Astrocyte (in vitro differentiated cells and primary cell): ENCODE measurements at regions not wholly inside any gene's neighbourhood (a gene's known extent, or its start where the extent isn't known, plus 50 kb on each side); places are given as distances from the start of the nearest gene placed in this dataset.

Experiments used
- CTCF ChIP-seq: IDR thresholded peaks from 2 replicates; pipeline ENCODE4 v1.5.1; 2011; ENCODE audit warnings: low read depth, mild to moderate bottlenecking, inconsistent platforms, low read length, moderate library complexity; ENCODE audit not compliant: insufficient read depth
- EZH2 ChIP-seq: IDR thresholded peaks from 2 replicates; pipeline ENCODE4 v1.6.1; 2012; ENCODE audit warnings: mild to moderate bottlenecking, low read length, inconsistent platforms; ENCODE audit not compliant: insufficient read depth

GRCh38 chr5:40074826-40075225, 604.9 kb upstream of the PTGER4 start:
- no peak for TF ChIP-seq CTCF
- TF ChIP-seq EZH2, result no peak
